LNCAP (cell line): ENCODE measurements at regions not wholly inside any gene's neighbourhood (a gene's known extent, or its start where the extent isn't known, plus 50 kb on each side); places are given as distances from the start of the nearest gene placed in this dataset.

Experiments
- CTCF ChIP-seq: fragments of 450-650 bp; IDR thresholded peaks from 2 replicates; pipeline ENCODE4 v1.5.1; 2017; ENCODE audit warnings: mild to moderate bottlenecking

GRCh38 chr13:75071395-75071794, 410.6 kb downstream of the TBC1D4 start:
- no peak for TF ChIP-seq CTCF

DNA sequence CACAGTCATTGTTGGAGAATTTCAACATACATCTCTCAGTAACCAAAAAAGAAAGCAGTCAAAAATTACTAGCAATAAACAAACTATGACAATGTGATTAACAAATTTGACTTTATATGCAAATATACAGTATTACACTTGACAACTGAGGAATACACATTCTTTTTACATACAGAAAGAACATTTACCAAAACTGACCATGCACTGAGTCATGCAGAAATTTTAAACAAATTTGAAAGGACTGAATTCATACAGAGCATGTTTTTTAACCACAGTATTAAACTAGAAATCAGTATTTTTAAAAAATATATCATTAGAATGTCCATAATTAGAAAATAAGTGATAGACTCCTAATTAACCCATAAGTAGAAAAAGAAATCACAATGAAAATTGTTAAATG, 420.1 kb downstream of the TBC1D4 start:
- TF ChIP-seq CTCF: no peak

GRCh38 chr13:75055296-75055695, 426.7 kb downstream of the TBC1D4 start:
- no peak for TF ChIP-seq CTCF

- no peak for TF ChIP-seq CTCF
Measured at GRCh38 chr13:75052616-75053015, 429.4 kb downstream of the TBC1D4 start.

DNA sequence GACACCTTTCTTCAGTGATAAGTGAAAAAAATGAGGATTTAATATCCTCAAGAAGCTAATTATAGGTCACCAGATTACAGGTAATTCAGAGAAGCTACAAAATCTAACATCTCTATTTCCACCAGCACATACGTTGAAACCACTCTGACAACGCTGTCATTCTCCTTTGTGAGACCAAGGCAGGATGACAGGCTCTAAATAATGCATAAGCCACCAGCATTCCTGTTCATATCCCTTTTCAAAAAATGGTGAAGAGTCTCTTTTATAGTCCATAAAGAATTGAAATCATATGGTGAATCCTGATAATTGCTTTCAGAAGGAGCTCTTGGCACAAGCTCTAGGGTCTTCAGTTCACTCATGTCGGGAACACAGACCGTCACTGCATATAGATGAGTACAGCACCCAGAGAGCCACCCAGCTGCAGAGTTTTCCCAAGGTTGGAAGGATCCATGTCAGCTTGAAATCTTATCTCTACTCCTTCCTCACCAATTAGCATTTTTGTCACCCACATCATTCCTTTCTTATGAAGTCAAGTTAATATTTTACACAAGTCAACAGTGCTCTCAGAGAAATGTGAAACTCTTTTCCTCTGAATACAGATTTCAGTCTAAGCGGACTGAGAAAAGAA, 431.4 kb downstream of the TBC1D4 start:
- no peak for TF ChIP-seq CTCF

DNA sequence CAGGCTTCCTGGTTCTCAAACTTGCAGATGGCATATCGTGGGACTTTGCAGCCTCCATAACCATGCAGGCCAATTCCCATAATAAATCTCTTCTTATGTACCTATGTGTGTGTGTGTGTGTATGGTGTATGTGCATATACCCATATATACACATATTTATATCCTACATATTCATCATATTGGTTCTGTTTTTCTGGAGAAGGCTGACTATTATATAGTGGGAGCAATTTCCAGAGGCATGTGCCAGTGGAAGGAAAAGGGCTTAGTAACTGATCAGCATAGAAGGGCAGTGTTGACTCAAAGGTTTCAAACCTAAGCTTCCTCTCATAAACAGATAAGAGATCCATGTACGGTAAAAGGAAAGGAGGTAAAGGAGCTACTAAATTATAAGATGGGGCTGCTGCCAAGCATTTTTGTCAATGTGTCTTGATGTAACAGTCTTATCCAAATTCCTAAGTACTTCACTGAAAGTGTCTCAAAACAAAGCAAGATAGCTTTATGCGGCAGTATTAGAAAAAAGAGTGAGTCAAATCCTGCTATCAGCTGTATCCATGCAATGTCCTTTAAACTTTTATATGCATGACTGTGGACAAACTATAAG, 432.1 kb downstream of the TBC1D4 start:
- TF ChIP-seq CTCF: no peak

DNA sequence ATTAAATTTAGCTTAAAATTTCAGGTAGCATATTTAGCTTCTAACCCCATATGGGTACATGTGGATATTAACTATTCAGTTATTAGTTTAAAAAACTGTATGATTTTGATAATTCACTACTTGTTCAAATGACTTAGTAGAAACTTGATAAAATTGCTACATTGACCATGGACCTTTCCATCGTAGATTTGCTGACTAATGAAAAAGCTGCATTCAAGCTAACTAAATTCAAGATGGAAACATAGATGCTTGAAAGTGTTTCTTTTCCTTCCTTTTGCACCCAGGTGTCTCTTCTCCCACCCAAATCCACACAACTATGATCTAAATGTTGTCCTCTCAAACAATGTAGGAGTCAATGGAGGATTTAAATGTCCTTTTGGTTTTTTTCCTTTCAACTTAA, 439.2 kb downstream of the TBC1D4 start:
- no peak for TF ChIP-seq CTCF
